HEK293 (cell line): ENCODE measurements at regions not wholly inside any gene's neighbourhood (a gene's known extent, or its start where the extent isn't known, plus 50 kb on each side); places are given as distances from the start of the nearest gene placed in this dataset.

ENCODE experiments used
- CTCF ChIA-PET: fragments of 350-600 bp; formaldehyde crosslinking; extraction: SDS; loops from one replicate; lab custom pipeline; 2021; ENCODE audit warnings: antibody characterized with exemption; lab: Yijun Ruan, JAX
- POLR2A ChIA-PET: fragments of 300-600 bp; formaldehyde crosslinking; extraction: SDS; loops from one replicate; lab custom pipeline; 2020; ENCODE audit warnings: antibody characterized with exemption, inconsistent platforms; lab: Yijun Ruan, JAX
- H3K27ac ChIP-seq: fragments of 200-500 bp; sonication (Bioruptor generic); 2 replicates; pipeline ENCODE4 v1.5.1; 2014; ENCODE audit warnings: low read depth, low read length, control low read depth, inconsistent platforms; ENCODE audit errors: extremely low read depth
- H3K36me3 ChIP-seq, 2 experiments: fragments of 200-500 bp in 1 of 2; sonication (Bioruptor generic) in 1 of 2; 1 replicate in 1 of 2; 2 replicates in 1 of 2; pipeline ENCODE4 v1.5.1; 2014 to 2017; ENCODE audit warnings: inconsistent platforms in 2 of 2, low read length in 2 of 2; ENCODE audit not compliant: control insufficient read depth in 2 of 2, insufficient read depth in 1 of 2
- H3K4me1 ChIP-seq: fragments of 200-500 bp; sonication (Bioruptor generic); 2 replicates; pipeline ENCODE4 v1.5.1; 2014; ENCODE audit warnings: mild to moderate bottlenecking, low read length, inconsistent platforms; ENCODE audit not compliant: control insufficient read depth, insufficient read depth
- H3K4me3 ChIP-seq: 2 replicates; pipeline ENCODE4 v1.5.1; 2011; ENCODE audit warnings: low read depth, mild to moderate bottlenecking, control low read depth, low read length, moderate library complexity
- H3K9me3 ChIP-seq: fragments of 200-500 bp; sonication (Bioruptor generic); 2 replicates; pipeline ENCODE4 v1.5.1; 2014; ENCODE audit warnings: low read depth, low read length, inconsistent platforms; ENCODE audit not compliant: control insufficient read depth, insufficient read depth
- AEBP2 ChIP-seq: fragments of 450-650 bp; formaldehyde crosslinking; IDR thresholded peaks from 2 replicates; pipeline ENCODE4 v1.5.1; 2016; ENCODE audit warnings: missing biosample characterization, missing genetic modification characterization, borderline replicate concordance
- FEZF1 ChIP-seq: fragments of 450-650 bp; formaldehyde crosslinking; IDR thresholded peaks from 2 replicates; pipeline ENCODE4 v1.5.1; 2016; ENCODE audit warnings: missing biosample characterization, missing genetic modification characterization
- GLI4 ChIP-seq: fragments of 450-650 bp; formaldehyde crosslinking; IDR thresholded peaks from 2 replicates; pipeline ENCODE4 v1.5.1; 2016; ENCODE audit warnings: missing biosample characterization, missing genetic modification characterization
- KLF7 ChIP-seq: fragments of 450-650 bp; formaldehyde crosslinking; IDR thresholded peaks from 2 replicates; pipeline ENCODE4 v1.5.1; 2016; ENCODE audit warnings: missing biosample characterization, missing genetic modification characterization, borderline replicate concordance
- KLF9 ChIP-seq: fragments of 450-650 bp; formaldehyde crosslinking; IDR thresholded peaks from 2 replicates; pipeline ENCODE4 v1.5.1; 2016; ENCODE audit warnings: missing biosample characterization, missing genetic modification characterization, low read depth
- PRDM2 ChIP-seq: fragments of 450-650 bp; formaldehyde crosslinking; IDR thresholded peaks from 2 replicates; pipeline ENCODE4 v1.5.1; 2016; ENCODE audit warnings: missing biosample characterization, missing genetic modification characterization, borderline replicate concordance
- SALL2 ChIP-seq: fragments of 450-650 bp; formaldehyde crosslinking; IDR thresholded peaks from 2 replicates; pipeline ENCODE4 v1.5.0; 2017; ENCODE audit warnings: missing biosample characterization, mild to moderate bottlenecking, missing genetic modification characterization, borderline replicate concordance
- ZBTB7A ChIP-seq: fragments of 450-650 bp; formaldehyde crosslinking; IDR thresholded peaks from 2 replicates; pipeline ENCODE4 v1.5.1; 2016; ENCODE audit warnings: low read depth, missing biosample characterization, missing genetic modification characterization
- ZEB2 ChIP-seq: fragments of 450-650 bp; formaldehyde crosslinking; IDR thresholded peaks from 2 replicates; pipeline ENCODE4 v1.5.1; 2016; ENCODE audit warnings: missing biosample characterization, missing genetic modification characterization
- ZNF23 ChIP-seq: fragments of 450-650 bp; formaldehyde crosslinking; IDR thresholded peaks from 2 replicates; pipeline ENCODE4 v1.5.1; 2016; ENCODE audit warnings: missing biosample characterization, missing genetic modification characterization, borderline replicate concordance
- ZNF394 ChIP-seq: fragments of 450-650 bp; formaldehyde crosslinking; IDR thresholded peaks from 2 replicates; pipeline ENCODE4 v1.5.1; 2016; ENCODE audit warnings: missing biosample characterization, missing genetic modification characterization, mild to moderate bottlenecking, moderate library complexity, borderline replicate concordance
- ZNF610 ChIP-seq: fragments of 450-650 bp; formaldehyde crosslinking; IDR thresholded peaks from 2 replicates; pipeline ENCODE4 v1.5.1; 2016; ENCODE audit warnings: missing biosample characterization, missing genetic modification characterization, borderline replicate concordance
- ZNF626 ChIP-seq: fragments of 450-650 bp; sonication (Bioruptor Pico); formaldehyde crosslinking; IDR thresholded peaks from 2 replicates; pipeline ENCODE4 v1.5.1; 2018; ENCODE audit warnings: missing biosample characterization, missing genetic modification characterization, inconsistent platforms
- ZNF677 ChIP-seq: fragments of 450-650 bp; IDR thresholded peaks from 2 replicates; pipeline ENCODE4 v1.5.0; 2018; ENCODE audit warnings: missing biosample characterization, mild to moderate bottlenecking, missing genetic modification characterization, moderate library complexity
- ZNF837 ChIP-seq: fragments of 450-650 bp; formaldehyde crosslinking; IDR thresholded peaks from 2 replicates; pipeline ENCODE4 v1.5.1; 2016; ENCODE audit warnings: missing biosample characterization, missing genetic modification characterization
- TF ChIP-seq, protein P1 (sequence below): fragments of 450-650 bp; formaldehyde crosslinking; IDR thresholded peaks from 2 replicates; pipeline ENCODE4 v1.5.1; 2016; ENCODE audit warnings: missing biosample characterization, missing genetic modification characterization

- Histone ChIP-seq H3K36me3 (no peaks in the 10 kb centered on the region), H3K9me3 (no peaks in the 10 kb centered on the region), H3K4me3 (no peak overlapping the region), H3K4me1 (no peaks in the 10 kb centered on the region), H3K27ac (no peak overlapping the region)
- POLR2A ChIA-PET, result interaction anchor here (0.6 kb wide), 1 partner anchor 482 kb away, joined by 3 read pairs; the partner anchor contains the start of gene RPL14
- TF ChIP-seq ZNF610 (no peak), ZNF23 (tag by site-specific recombination) (no peak), KLF9 (tag by site-specific recombination) (no peak), ZNF394 (tag by site-specific recombination) (no peak), ZBTB7A (tag by site-specific recombination) (no peak), SALL2 (no peak), ZNF626 (no peak), ZNF837 (tag by site-specific recombination) (no peak), ZNF677 (tag by site-specific recombination) (no peak), ZEB2 (tag by site-specific recombination) (no peak), KLF7 (tag by site-specific recombination) (no peak), AEBP2 (tag by site-specific recombination) (no peak), PRDM2 (no peak)
- TF ChIP-seq, protein P1, sequence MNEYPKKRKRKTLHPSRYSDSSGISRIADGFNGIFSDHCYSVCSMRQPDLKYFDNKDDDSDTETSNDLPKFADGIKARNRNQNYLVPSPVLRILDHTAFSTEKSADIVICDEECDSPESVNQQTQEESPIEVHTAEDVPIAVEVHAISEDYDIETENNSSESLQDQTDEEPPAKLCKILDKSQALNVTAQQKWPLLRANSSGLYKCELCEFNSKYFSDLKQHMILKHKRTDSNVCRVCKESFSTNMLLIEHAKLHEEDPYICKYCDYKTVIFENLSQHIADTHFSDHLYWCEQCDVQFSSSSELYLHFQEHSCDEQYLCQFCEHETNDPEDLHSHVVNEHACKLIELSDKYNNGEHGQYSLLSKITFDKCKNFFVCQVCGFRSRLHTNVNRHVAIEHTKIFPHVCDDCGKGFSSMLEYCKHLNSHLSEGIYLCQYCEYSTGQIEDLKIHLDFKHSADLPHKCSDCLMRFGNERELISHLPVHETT, result no peak
- CTCF ChIA-PET, result no interaction called here
Measured at GRCh38 chr3:40938591-40938990, 260.7 kb upstream of the CTNNB1 start.

- no peak for TF ChIP-seq PRDM2
- no peak for TF ChIP-seq FEZF1
- TF ChIP-seq GLI4, result no peak
- Histone ChIP-seq H3K4me1 (no peaks in the 10 kb centered on the region), H3K4me3 (no peak overlapping the region), H3K9me3 (no peaks in the 10 kb centered on the region), H3K36me3 (no peaks in the 10 kb centered on the region), H3K27ac (no peak overlapping the region)
- ChIA-PET CTCF (no interaction called here), POLR2A (no interaction called here)
Measured at GRCh38 chr3:40939030-40939740, 260.1 kb upstream of the CTNNB1 start.
